ENCODE measurements at regions not wholly inside any gene's neighbourhood (a gene's known extent, or its start where the extent isn't known, plus 50 kb on each side); places are given as distances from the start of the nearest gene placed in this dataset.
A peak's percentile ranks its signal among the peaks of the same experiment; 100 is the strongest.

- TF ChIP-seq SMC3 (IDR thresholded peaks at IDR 0.05; ENCODE audit: low read length) (no peak), CTCF (CRISPR knock-in tag; IDR thresholded peaks at IDR 0.05) (peak; percentile 24; the same call in 1 of the 2 replicates)
- Histone ChIP-seq H4K20me1 (ENCODE audit: insufficient read depth, low read length) (no peaks in the 10 kb centered on the region), H3K4me3 (replicated peaks in 1 of 3; ENCODE audit: insufficient read depth in 1 of 3, low read depth in 2 of 3, low read length in 3 of 3) (no peak overlapping the region), H3K9me3 (ENCODE audit: low read length) (no peaks in the 10 kb centered on the region), H3K4me2 (ENCODE audit: low read depth, low read length) (no peak overlapping the region), H3K27me3 (ENCODE audit: control insufficient read depth in 1 of 2, insufficient read depth in 2 of 2, low read length in 2 of 2) (peaks cover 2 to 11% of the 10 kb centered on the region in 2 experiments; a peak in 2 of 5 replicates), H3K79me2 (ENCODE audit: insufficient read depth, low read length) (no peaks in the 10 kb centered on the region), H3K36me3 (replicated peaks in 1 of 2; ENCODE audit: control insufficient read depth in 1 of 2, insufficient read depth in 2 of 2, low read length in 2 of 2) (no peaks in the 10 kb centered on the region), H3K27ac (ENCODE audit: extremely low read length, insufficient read depth, low read length) (no peak overlapping the region), H3K4me1 (ENCODE audit: insufficient read depth, low read length) (no peaks in the 10 kb centered on the region), H3K9ac (ENCODE audit: insufficient read depth, low read depth, low read length) (no peak overlapping the region), H2AFZ (ENCODE audit: low read length) (no peak overlapping the region)
- DNase-seq (ENCODE audit: low spot score) (no peak), ATAC-seq (peak; percentile 51; the same call in 2 of the 3 replicates), FAIRE-seq (no peak)
- ChIA-PET POLR2A (no interaction called here), CTCF (ENCODE audit: low intra/inter-chr PET ratio, low total read pairs) (no interaction called here)
- in situ Hi-C loops (cut with HindIII; ENCODE audit: extremely low pct_ligation_motif_present, low pct_unique_long_range_greater_than_20kb) = no loop called here
- 46% methylated on average over 9 of the region's 12 CpGs for WGBS (ENCODE audit: low lambda C conversion rate)
- intact Hi-C loops (cut with micrococcal nuclease; ENCODE audit: unreplicated experiment) = no loop called here
- no TSS peak for BruUV-seq (replicated peaks)
These were observed 137.8 kb downstream of the TTLL2 start for GRCh38 chr6:167462514-167463312.

GRCh38 chr6:167464177-167464576, 139.3 kb downstream of the TTLL2 start:
- Histone ChIP-seq H3K4me2 (ENCODE audit: low read depth, low read length) (no peak overlapping the region), H3K27me3 (ENCODE audit: control insufficient read depth in 1 of 2, insufficient read depth in 2 of 2, low read length in 2 of 2) (peaks cover 2 to 23% of the 10 kb centered on the region in 2 experiments; a peak in 3 of 5 replicates), H3K4me1 (ENCODE audit: insufficient read depth, low read length) (no peaks in the 10 kb centered on the region), H3K9me3 (ENCODE audit: low read length) (no peaks in the 10 kb centered on the region), H3K27ac (ENCODE audit: extremely low read length, insufficient read depth, low read length) (no peak overlapping the region), H2AFZ (ENCODE audit: low read length) (no peak overlapping the region), H3K79me2 (ENCODE audit: insufficient read depth, low read length) (no peaks in the 10 kb centered on the region), H4K20me1 (ENCODE audit: insufficient read depth, low read length) (no peaks in the 10 kb centered on the region), H3K36me3 (replicated peaks in 1 of 2; ENCODE audit: control insufficient read depth in 1 of 2, insufficient read depth in 2 of 2, low read length in 2 of 2) (no peaks in the 10 kb centered on the region), H3K9ac (ENCODE audit: insufficient read depth, low read depth, low read length) (no peak overlapping the region), H3K4me3 (replicated peaks in 1 of 3; ENCODE audit: insufficient read depth in 1 of 3, low read depth in 2 of 3, low read length in 3 of 3) (no peak overlapping the region)
- BruUV-seq (replicated peaks) = no TSS peak
- CTCF ChIA-PET (ENCODE audit: low intra/inter-chr PET ratio, low total read pairs) = no interaction called here
- FAIRE-seq (no peak), DNase-seq (ENCODE audit: low spot score) (no peak), ATAC-seq (no peak)
- intact Hi-C loops (cut with micrococcal nuclease; ENCODE audit: unreplicated experiment) = no loop called here
- WGBS (ENCODE audit: low lambda C conversion rate) = 46% methylated on average over 7 of the region's 7 CpGs
- POLR2A ChIA-PET = no interaction called here
- in situ Hi-C loops (cut with HindIII; ENCODE audit: extremely low pct_ligation_motif_present, low pct_unique_long_range_greater_than_20kb) = no loop called here
- TF ChIP-seq AKNA (CRISPR knock-in tag; IDR thresholded peaks at IDR 0.05; ENCODE audit: borderline replicate concordance) = no peak
- no peak for TF ChIP-seq GRHL1 (CRISPR knock-in tag; conservative IDR thresholded peaks at IDR 0.05)
- no peak for TF ChIP-seq NCOA5 (CRISPR knock-in tag; IDR thresholded peaks at IDR 0.05)
- no peak for TF ChIP-seq ZNF557 (CRISPR knock-in tag; IDR thresholded peaks at IDR 0.05)
- no peak for TF ChIP-seq BRCA1 (CRISPR knock-in tag; IDR thresholded peaks at IDR 0.05)
- no peak for TF ChIP-seq ATF1 (CRISPR knock-in tag; IDR thresholded peaks at IDR 0.05)
